OCI-LY1 (cell line): ENCODE measurements at regions not wholly inside any gene's neighbourhood (a gene's known extent, or its start where the extent isn't known, plus 50 kb on each side); places are given as distances from the start of the nearest gene placed in this dataset.

Experiments
- H2AFZ ChIP-seq: fragments of 200-600 bp; sonication (generic), shearing (Covaris generic); 2 replicates; pipeline ENCODE4 v1.6.0; 2014; ENCODE audit warnings: antibody characterized with exemption, mild to moderate bottlenecking, low read length
- H3F3A ChIP-seq: fragments of 200-600 bp; sonication (generic), shearing (Covaris generic); 2 replicates; pipeline ENCODE4 v1.6.0; 2014; ENCODE audit warnings: mild to moderate bottlenecking, antibody characterized with exemption, low read length, moderate library complexity; ENCODE audit not compliant: insufficient read depth
- H3K27ac ChIP-seq: fragments of 200-600 bp; sonication (generic); 2 replicates; pipeline ENCODE4 v1.5.1; 2014; ENCODE audit warnings: low read length, mixed run types, mild to moderate bottlenecking, low read depth; ENCODE audit not compliant: poor library complexity, severe bottlenecking
- H3K27me3 ChIP-seq: fragments of 200-600 bp; sonication (generic); 2 replicates; pipeline ENCODE4 v1.6.0; 2014; ENCODE audit warnings: antibody characterized with exemption, mild to moderate bottlenecking, low read length, moderate library complexity; ENCODE audit not compliant: insufficient read depth
- H3K36me3 ChIP-seq: fragments of 200-600 bp; sonication (generic); 2 replicates; pipeline ENCODE4 v1.6.1; 2014; ENCODE audit warnings: mild to moderate bottlenecking, antibody characterized with exemption, low read length, moderate library complexity, mixed read lengths; ENCODE audit not compliant: insufficient read depth
- H3K4me1 ChIP-seq: fragments of 200-600 bp; sonication (generic); 2 replicates; pipeline ENCODE4 v1.5.1; 2014; ENCODE audit warnings: mild to moderate bottlenecking, low read length, moderate library complexity; ENCODE audit not compliant: insufficient read depth, severe bottlenecking
- H3K4me2 ChIP-seq: fragments of 200-600 bp; sonication (generic), shearing (Covaris generic); 2 replicates; pipeline ENCODE4 v1.6.1; 2014; ENCODE audit warnings: low read length
- H3K4me3 ChIP-seq: fragments of 200-600 bp; sonication (generic); 2 replicates; pipeline ENCODE4 v1.5.1; 2014; ENCODE audit warnings: low read length, low read depth, mild to moderate bottlenecking, mixed read lengths; ENCODE audit not compliant: poor library complexity, severe bottlenecking
- H3K79me2 ChIP-seq: fragments of 200-600 bp; shearing (Covaris generic); 2 replicates; pipeline ENCODE4 v1.6.1; 2016; ENCODE audit warnings: mixed run types, low read length, mixed read lengths; ENCODE audit not compliant: insufficient read depth
- H3K9ac ChIP-seq: fragments of 200-600 bp; sonication (generic), shearing (Covaris generic); 2 replicates; pipeline ENCODE4 v1.6.1; 2014; ENCODE audit warnings: mild to moderate bottlenecking, low read length, mixed read lengths
- H3K9me2 ChIP-seq: fragments of 200-600 bp; sonication (generic), shearing (Covaris generic); 2 replicates; pipeline ENCODE4 v1.6.1; 2014; ENCODE audit warnings: low read depth, mild to moderate bottlenecking, low read length, mixed read lengths
- H3K9me3 ChIP-seq: fragments of 200-600 bp; shearing (Covaris generic); 2 replicates; pipeline ENCODE4 v1.6.1; 2014; ENCODE audit warnings: low read length, mixed read lengths
- H4K20me1 ChIP-seq: fragments of 200-600 bp; sonication (generic), shearing (Covaris generic); 2 replicates; pipeline ENCODE4 v1.6.0; 2016; ENCODE audit warnings: mild to moderate bottlenecking, low read length; ENCODE audit not compliant: insufficient read depth
- EZH2 ChIP-seq: fragments of 200-600 bp; sonication (generic), shearing (Covaris generic); IDR thresholded peaks from 2 replicates; pipeline ENCODE4 v1.8.0; 2017; ENCODE audit warnings: borderline replicate concordance, mixed run types, mild to moderate bottlenecking, antibody characterized with exemption, low read length, moderate library complexity, mixed read lengths
- TF ChIP-seq, protein P1 (sequence below): fragments of 200-600 bp; sonication (generic), shearing (Covaris generic); IDR thresholded peaks from 2 replicates; pipeline ENCODE4 v1.5.1; 2017; ENCODE audit warnings: mild to moderate bottlenecking, antibody characterized with exemption, low read length, moderate library complexity, mixed read lengths

DNA sequence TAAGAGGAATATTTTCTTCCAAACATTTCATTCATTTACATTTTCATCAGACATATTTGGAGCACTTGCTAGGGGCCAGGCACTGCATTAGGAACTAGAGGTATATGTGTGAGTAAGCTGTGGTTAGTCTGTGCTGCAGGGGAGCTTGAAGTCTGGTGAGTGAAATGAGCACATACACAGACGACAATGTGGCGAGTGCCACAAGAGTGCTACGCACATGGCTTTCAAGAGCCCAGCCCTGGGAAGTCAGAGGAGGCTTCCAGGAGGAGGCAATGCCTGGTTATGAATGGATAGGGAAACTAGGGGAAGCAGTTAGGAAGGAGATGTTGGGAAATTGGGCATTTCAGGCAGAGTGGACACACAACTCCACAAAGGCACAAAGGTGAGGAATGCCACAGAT is 171.8 kb downstream of the IER5 start:
- H3K27ac ChIP-seq = no peak overlapping the region
- no peaks in the 10 kb centered on the region for H3K79me2 ChIP-seq

DNA sequence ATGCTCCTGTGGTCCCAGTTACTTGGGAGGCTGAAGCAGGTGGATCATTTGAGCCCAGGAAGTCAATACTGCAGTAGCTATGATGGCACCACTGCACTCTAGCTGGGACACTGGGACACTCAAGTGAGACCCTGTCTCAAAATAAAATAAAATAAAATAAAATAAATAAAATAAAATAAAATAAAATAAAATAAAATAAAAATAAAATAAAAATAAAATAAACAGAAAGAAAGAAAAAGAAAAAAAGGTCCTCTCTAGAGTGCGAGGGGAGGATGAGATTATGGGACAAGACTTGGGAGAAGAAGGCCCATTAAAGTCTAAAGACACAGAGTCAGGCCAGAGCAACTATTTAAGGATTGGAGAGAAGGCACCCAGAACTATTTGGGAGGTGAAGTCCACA is 172.5 kb downstream of the IER5 start:
- Histone ChIP-seq H3K27me3 (no peaks in the 10 kb centered on the region), H3K9ac (no peak overlapping the region), H3K79me2 (no peaks in the 10 kb centered on the region), H3F3A (no peaks in the 10 kb centered on the region), H3K9me3 (no peaks in the 10 kb centered on the region), H3K9me2 (no peaks in the 10 kb centered on the region), H3K4me3 (no peak overlapping the region), H3K27ac (no peak overlapping the region), H3K36me3 (no peaks in the 10 kb centered on the region), H2AFZ (no peak overlapping the region), H3K4me2 (no peak overlapping the region), H4K20me1 (no peaks in the 10 kb centered on the region), H3K4me1 (no peaks in the 10 kb centered on the region)
- TF ChIP-seq, protein P1, sequence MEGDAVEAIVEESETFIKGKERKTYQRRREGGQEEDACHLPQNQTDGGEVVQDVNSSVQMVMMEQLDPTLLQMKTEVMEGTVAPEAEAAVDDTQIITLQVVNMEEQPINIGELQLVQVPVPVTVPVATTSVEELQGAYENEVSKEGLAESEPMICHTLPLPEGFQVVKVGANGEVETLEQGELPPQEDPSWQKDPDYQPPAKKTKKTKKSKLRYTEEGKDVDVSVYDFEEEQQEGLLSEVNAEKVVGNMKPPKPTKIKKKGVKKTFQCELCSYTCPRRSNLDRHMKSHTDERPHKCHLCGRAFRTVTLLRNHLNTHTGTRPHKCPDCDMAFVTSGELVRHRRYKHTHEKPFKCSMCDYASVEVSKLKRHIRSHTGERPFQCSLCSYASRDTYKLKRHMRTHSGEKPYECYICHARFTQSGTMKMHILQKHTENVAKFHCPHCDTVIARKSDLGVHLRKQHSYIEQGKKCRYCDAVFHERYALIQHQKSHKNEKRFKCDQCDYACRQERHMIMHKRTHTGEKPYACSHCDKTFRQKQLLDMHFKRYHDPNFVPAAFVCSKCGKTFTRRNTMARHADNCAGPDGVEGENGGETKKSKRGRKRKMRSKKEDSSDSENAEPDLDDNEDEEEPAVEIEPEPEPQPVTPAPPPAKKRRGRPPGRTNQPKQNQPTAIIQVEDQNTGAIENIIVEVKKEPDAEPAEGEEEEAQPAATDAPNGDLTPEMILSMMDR = no peak
- TF ChIP-seq EZH2 = no peak

More for the DNA sequence above, 171.8 kb downstream of the IER5 start:
- H4K20me1 ChIP-seq = no peaks in the 10 kb centered on the region
- no peaks in the 10 kb centered on the region for H3K27me3 ChIP-seq
- no peaks in the 10 kb centered on the region for H3F3A ChIP-seq
- no peak overlapping the region for H2AFZ ChIP-seq
- no peak overlapping the region for H3K4me2 ChIP-seq
- no peak overlapping the region for H3K9ac ChIP-seq
- no peaks in the 10 kb centered on the region for H3K9me2 ChIP-seq
- no peaks in the 10 kb centered on the region for H3K36me3 ChIP-seq
- no peaks in the 10 kb centered on the region for H3K9me3 ChIP-seq
- no peak overlapping the region for H3K4me3 ChIP-seq
- no peaks in the 10 kb centered on the region for H3K4me1 ChIP-seq
- TF ChIP-seq, protein P1 = no peak
- TF ChIP-seq EZH2 = no peak

DNA sequence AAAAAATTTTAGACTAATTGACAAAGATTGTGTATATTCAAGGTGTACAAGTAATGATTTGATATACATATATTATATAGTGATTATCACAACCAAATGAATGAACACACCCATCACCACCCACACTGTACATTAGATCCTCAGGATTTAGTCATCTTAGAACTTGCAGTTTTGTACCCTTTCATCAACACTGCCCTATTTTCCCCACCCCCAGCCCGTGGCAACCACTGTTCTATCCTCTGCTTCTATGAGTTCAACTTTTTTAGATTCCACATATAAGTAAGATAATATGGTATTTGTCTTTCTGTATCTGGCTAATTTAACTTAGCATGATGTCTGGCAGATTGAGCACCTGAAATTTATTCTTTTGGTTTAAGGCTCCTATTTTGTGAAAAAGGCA is 173.6 kb downstream of the IER5 start:
- Histone ChIP-seq H3K4me3 (no peak overlapping the region), H3K36me3 (no peaks in the 10 kb centered on the region), H3K4me2 (no peak overlapping the region), H3K9ac (no peak overlapping the region), H3F3A (no peaks in the 10 kb centered on the region), H3K9me2 (no peaks in the 10 kb centered on the region), H2AFZ (no peak overlapping the region), H4K20me1 (no peaks in the 10 kb centered on the region), H3K9me3 (no peaks in the 10 kb centered on the region), H3K79me2 (no peaks in the 10 kb centered on the region), H3K27ac (no peak overlapping the region), H3K4me1 (no peaks in the 10 kb centered on the region), H3K27me3 (no peaks in the 10 kb centered on the region)
- TF ChIP-seq EZH2 = no peak
- TF ChIP-seq, protein P1 = no peak
